NCI-H1694 (cell line): ENCODE measurements at regions not wholly inside any gene's neighbourhood (a gene's known extent, or its start where the extent isn't known, plus 50 kb on each side); places are given as distances from the start of the nearest gene placed in this dataset.
A peak's percentile ranks its signal among the peaks of the same experiment; 100 is the strongest.

Experiments
- DNase-seq: peaks from one replicate; lab custom pipeline; 2025; lab: John Stamatoyannopoulos, UW

DNA sequence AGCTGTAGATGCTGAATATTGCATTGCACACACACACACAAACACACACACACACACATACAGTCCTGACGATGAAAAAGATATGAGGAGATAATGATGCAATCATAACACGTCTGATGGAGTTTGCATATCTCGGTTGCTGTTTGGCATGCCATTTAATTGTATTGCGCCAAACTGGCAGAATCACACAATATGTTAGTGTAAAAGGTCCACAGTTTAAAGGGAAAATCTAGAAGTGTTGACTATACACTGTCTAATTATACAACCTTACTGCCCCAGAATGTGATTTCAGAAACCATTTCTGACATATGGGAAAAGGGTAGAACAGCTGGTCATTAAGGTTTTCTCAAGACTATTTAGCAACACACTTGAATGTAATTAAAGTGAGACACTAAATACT, 123.7 kb upstream of the PROX1 start:
- DNase-seq = peak; percentile 49

DNA sequence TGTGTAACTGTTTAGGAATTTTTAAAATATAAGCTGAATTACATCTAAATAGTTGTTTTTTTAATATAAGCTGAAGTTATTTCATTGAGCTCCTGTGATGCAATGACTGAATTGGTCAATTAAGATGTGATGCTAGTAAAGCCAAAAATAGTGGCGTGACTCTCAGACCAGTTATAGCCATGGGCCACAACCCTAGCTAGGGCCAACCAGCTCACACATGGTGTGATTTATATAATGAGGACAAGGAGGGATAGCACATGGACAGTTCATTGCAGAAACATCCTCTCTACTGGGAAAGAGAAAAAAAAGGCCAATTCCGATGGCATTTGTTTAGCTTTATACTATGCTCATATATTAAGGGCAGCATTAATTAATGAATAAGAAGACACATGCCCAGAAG, 119.3 kb upstream of the PROX1 start:
- no peak for DNase-seq

DNA sequence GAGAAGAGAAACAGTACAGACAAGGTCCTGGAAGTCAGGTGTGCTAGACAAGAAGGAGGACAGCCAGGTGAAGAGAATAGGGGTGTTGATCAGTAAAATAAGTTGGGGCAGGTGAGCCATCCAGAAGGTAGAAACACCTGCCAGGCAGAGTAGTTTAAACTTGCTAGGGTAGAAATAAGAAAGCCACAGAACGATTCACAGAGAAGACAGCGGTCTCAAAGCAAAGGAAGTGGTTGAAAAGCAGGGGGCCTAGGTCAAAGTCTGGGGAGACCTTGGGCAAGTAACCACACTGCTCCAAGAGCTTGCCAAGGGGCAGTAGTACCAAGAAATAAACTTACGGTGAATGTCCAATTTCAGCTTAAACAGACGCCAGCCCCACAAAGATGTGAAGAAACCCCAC, 116.6 kb upstream of the PROX1 start:
- no peak for DNase-seq

DNA sequence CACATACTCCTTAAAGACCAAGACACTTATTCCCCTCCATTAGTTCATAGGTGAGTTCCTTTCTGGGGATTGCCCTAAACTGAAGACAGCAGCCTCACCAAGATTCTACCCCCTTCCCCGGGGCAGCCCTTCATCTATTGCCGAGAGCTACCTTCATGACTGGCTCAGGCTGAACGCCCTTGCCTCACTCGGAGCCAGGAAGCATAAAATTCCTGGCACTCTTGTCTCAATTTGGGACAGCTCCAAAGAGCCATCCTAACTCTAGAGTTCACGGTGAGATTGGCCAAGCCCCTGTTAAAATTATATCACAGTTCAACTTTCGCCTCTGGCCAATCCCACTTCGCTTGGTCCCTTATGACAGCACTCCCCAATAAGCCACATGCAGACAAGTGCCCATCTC, 113.0 kb upstream of the PROX1 start:
- no peak for DNase-seq

DNA sequence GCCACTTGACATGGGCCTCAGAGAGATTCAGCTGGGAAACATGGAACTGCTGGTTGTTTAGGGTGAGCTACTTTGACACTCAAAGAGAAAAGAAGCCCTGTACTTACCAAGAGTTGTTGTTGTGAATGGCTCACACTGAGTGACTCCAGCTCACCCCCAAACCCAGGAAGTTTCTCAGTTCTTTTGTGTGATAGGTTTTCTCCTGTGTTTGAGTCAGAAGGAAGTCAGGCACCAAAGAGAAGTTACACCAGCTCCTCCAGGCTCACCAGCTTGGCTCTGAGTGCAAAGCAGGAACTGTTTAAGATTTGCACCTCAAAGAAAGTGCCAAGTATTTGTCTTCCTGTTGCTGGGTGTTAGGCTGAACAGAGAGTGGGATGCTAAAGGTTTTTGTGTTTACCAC, 111.2 kb upstream of the PROX1 start:
- DNase-seq = no peak

DNA sequence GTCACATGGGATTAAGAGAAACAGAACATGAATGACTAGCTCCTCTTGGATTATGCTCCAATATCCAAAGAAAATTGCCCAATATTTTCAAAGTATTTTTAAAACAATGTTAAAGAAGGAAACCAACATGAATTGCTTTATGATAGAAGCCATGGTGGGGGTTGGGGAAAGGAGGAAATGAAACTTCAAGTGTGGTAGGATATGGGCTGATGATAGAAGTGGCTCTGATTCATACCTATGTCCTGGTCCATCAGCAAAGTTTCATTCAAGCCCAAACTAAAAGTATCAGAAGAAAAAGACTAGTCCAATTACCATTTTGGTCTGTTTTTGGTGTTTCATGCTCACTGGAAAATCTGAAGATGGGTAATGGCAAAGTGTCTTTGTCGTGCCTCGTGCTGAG, 104.2 kb upstream of the PROX1 start:
- DNase-seq = no peak

DNA sequence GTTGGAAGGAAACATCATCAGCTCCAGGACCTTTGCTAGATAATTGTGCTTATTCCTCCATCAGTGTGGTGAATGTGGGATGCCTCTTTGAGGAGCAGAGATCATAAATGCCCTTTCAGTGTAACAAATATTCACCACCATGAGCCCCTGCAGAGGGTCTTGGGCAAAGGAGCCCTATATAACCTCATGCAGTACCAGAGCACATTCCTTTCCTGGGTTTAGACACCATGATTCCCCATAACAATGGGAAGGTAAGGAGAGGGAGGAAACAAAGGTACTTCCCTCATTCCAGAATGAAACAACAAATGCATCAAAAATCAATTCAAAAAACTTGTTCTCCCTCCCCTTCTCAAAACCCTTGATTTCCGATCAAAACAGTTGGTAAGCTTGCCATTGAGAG, 103.4 kb upstream of the PROX1 start:
- DNase-seq = no peak

DNA sequence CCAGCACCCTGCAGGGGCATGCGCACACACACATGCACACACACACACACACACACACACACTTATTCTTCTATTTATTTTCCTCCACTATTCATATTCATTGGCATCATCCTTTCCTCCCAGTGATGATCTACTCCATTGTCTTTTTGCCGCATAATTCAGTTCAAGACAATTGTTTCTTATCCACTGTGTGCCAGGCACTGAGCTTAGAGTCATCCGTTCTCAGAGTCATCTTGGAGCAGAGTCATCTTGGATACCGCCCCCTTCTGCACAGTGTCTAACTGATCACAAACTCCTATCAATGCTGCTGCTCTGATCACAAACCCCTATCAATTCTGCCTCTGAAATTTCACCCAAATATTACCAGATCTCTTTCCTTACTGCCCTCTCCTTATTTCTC, 102.8 kb upstream of the PROX1 start:
- DNase-seq = no peak

DNA sequence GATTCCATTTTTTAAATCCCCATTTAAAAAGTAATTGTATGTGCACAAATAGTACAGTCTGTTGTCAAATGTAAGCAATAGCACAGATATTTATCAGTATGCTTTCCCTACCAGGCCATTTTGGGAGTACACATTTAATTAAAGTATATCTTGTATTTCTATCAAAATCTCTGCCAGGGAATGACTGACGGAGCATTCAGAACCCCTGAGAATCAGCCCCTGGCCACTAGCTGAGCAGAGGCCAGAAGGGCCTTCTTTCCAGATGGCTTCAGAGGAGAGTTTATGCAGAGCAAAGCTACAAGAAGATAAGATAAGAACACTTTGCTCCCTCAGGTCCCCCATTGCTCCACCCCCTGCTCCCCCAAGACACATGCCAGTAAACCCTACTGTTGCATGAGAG, 99.9 kb upstream of the PROX1 start:
- DNase-seq = no peak

DNA sequence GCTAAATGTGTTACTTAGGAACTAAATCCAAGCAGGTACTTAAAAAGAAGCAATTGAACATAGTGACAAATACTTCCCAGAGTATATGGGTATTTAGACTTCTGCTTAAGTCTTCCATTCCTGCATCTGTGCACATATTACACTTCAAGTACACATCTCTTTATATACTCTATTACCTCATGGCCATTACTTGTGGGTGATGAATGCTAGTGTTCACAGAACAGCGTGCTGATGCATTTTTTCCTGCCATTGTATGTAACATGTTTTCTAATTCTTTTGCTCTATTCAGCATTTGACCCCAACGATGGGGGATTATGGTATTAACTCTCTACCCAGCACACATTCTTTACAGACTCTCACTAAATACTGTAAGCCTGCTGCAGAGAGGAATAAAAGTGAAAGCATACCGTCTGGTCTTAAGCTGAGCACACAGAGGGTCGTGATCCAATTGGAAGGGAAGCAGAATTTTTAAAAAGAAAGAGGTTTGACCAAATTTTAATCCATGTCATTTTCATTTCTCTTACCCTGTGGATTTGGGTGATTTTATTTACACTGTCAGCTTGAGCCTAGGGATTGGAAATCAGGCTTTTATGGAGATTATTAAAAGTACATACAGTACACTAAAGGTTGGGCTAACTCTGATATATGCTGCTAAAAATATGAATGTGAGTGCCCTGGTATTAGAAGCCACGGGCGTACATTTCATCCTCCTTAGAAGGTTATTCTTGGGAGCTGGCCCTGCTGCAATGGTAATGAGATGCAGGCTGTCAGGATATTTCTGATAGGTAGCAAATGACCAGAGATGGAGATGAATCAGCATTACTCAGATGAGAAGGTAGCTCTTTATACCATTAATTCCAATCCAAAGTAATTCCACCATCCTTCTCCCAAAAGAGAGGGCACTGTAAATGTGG, 95.5 kb upstream of the PROX1 start:
- no peak for DNase-seq

DNA sequence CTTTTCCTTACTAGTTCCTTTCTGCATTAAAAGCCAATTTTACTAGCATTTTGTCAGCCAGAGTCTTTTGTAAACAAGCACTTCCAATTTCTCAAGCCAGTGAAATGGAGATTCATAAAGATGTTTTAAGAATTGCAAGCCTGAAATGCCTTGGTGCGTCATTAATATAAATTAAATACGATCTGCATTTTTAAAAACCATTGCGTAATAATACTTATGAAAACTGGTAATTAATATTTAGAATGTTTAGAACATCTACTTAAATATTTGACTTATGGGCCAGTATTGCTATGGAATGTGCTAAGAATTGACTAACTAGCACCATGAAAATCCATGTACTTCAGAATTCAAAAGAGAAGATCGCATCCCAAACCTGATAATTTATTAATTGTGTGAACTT, 89.1 kb upstream of the PROX1 start:
- no peak for DNase-seq

DNA sequence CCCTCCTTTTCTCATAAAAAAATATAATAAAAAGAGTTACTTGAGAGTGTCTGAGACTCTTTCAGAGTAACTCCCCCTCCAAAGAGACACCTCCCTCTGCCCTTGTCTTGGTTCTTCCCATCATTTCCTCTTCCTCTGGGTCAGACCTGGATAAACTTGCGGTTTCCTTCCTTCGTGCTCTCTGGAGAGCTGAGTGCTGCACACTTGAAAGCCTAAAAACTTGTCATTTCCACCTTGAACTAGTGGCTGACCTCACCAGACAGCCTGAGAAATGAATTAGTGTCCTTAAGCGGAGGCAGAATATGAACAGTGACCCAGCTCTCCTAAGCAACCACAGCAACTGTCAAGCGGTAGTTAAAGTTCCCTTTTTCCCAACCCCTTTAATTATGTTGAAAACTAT, 88.4 kb upstream of the PROX1 start:
- DNase-seq = no peak

DNA sequence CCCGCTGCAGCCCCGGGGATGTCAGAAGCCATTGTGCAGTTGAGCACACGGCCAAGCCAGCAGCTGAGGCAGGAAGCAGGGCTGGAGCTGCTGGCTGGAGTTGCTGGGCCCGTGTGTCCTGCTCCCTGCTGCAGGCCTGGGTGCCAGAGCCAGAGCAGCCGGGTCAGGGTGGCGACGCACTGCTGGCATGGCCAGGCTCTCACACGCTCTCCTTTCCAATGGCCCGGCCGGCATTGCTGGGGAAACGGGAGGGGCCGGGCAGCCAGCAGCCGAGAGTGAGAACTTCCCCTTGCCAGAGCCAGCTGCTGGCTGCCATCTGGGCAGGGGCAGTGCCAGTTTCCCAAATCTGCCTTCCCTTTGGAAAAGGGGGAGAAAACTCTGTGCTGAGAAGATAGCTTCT, 82.4 kb upstream of the PROX1 start:
- peak; percentile 34 for DNase-seq

DNA sequence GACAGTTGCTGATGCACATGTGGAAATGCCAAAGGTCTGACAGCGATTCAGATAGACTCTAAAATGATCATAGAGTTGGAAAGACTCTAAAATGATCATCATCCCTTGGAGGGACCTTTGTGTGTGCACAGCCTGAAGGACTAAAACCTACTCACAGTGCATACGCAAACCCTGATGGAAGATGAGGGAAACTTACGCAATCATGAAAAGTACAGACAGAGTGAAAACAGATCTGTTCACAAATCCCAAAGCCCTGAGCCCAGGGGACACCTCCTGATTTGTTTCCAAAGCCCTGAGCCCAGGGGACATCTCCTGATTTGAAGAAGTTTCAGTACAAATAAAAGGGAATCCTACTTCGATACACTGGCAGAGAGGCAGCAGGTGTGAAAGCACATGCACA, 79.3 kb upstream of the PROX1 start:
- DNase-seq = no peak

DNA sequence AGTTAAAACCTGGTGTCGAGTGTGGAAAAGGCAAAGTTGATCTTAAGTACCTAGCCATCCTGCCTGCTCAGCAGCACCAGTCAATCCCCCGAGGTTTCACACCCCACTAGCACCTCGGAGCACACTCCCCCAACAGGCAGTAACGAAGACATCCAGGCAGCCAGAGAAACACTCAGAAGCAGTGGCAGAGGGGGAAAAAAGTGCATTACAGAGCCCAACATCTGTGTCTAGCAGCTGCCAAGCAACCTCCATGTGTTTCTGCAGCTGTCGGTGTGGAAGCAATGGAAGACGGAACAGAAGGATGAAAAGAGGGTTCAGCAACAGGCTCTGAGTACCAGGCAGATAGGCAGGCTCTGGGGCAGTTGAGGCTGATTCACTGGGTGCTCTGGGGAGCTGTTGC, 73.4 kb upstream of the PROX1 start:
- DNase-seq = peak; percentile 15

DNA sequence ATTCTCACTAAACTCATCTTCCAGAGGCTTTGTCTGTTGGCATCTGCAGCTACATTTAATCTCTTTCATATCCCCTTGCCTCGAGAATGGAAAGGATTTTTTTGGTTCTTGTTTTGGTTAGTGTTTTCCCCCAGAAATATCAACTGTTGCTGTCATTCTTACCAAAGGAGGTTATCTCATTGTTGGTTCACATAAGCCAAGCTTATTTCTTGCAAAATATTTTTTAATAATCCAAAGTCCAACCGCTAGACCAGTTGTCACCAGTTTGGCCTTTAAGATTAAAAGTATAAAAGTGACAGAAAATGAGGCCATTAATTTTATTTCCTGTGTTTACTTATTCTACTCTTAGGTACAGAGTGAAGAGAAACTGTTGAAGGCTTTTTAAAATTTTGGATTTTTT, 66.5 kb upstream of the PROX1 start:
- DNase-seq = no peak

DNA sequence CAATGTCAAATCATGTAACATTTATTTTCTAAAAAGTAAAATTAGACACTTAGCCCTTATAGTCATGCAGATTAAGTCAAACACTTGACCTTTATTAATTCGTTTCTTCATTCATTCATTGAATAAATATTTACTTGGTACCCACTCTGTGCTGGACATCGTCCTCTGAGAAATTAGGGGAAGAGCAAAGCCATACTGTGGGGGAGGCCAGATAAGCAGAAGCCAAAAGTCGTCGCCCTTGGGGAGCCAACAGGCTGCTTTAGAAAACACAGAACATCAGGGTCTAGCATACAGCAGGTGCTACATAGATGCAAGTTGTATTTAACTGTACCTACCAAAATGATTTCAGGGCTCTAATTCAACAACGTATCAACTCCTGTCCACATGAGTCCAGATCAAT, 66.1 kb upstream of the PROX1 start:
- no peak for DNase-seq

DNA sequence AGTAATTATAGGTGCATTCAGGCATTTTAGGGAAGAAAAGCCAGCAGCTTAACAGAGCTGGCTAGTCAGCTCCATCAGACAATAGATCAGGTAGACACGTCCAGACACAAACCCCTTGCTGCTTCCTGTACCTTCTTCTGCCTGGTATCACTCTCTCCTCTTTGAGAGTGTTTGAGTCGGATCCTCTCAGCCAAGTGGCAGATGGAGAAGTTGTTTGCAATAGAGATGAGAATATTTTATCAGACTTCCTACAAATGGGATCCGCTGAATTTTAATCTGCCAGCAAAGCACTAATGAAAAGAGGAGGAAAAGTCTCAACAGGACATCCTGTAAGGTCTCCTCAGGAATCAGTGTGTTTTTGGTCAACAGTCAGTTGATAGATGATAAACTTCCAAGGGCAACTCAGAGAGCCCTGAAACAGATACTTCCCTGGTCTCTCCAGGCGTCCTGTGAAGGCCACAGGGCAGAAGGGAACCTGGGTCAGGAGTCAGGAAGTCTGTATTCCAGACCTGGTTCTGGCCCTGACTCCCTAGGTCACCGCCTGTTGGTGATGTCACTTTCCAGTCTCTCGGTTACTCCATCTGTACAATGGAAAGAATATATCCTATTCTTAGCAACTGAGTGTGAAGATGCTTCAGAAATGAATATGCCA, 62.1 kb upstream of the PROX1 start:
- no peak for DNase-seq

DNA sequence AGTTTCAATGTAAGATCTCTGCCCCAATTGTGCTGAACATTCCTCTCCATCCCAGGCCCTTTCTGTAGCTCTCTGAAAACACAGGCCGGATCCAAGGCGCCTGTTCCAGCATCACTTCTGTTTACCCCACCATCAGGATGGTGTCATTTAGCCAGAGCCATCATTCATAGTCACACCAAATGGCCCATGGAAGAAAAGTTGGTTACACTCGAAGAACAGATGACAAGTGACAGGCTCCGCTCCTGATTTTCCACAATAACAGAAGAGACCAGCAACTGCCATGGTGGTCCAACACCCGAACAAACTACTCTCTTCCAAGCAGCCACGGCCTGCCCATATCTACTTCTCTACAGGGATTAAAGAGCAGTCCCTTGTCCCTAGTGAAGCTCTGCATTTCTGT, 59.9 kb upstream of the PROX1 start:
- no peak for DNase-seq

DNA sequence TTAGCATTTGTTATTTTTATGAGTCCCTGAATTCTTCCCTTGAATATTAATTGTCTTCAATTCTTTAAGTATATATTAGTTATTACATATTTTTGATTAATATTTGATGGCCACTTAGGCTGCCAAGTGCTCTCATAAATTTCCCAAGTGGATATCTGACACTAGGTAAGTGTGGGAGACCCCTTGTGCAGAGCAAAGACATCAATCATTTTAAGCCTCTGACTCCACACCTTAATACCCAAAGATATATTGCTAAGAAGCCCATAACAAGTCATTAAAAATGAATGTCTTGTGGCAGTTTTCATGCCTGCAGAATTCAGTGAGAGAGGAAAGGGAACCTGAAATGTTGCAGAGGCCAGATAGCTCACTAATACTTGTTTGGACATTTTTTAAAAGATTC, 58.4 kb upstream of the PROX1 start:
- no peak for DNase-seq

DNA sequence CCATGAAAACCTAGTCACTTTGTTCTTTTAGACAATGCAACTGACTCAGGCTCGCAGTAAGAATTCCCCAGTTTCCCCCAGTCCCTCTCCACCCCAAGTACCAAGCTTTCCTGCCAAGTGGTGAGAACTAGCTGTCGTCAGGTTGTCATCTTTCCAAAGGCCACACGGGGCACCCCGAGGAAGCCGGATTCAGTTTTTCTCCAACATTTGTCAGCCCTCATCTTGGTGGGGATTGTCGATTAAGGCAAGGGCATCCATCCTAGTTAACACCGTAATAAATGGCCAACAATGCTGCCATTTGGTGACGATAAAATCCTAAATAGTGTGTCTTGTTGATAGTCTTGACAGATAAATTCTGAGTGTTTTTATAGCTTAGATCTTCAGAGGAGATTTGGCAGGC, 55.9 kb upstream of the PROX1 start:
- DNase-seq = peak; percentile 3

DNA sequence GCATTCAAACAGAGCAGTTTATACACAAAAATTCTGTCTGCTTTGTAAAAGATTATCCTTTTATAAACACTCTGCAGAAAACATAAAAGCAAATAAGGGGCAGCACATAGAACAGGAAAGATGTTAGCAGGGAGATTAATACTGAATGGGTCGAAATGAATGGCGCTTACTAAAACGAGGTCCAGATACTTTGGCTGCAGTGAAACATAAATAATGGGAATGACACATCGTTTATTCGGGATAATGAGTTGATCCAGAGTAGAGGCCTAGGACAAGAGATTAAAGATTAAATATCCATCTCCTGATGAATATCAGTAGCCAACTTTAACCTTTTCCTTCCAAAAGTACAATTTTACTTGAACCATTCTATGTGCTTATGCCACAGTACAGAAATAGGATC, 54.4 kb upstream of the PROX1 start:
- DNase-seq = no peak

DNA sequence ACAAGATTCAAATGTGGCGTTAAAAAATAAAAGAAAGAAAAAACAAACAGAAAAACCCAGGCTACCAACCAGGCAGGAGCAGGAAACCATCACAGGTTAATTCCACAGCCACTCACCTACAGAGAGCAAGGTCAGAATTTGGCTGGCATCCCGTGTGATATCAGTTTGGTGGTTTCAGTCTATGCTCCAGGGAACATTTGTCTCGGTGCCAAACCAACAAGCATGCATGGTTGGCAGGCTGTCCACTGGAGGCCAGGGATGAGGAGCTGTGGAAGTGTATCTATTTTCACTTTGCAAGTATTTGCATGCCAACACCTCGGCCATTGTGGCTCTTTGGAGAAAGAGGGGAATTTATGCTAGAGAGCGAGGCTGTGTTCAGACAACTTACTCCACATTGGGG, 53.1 kb upstream of the PROX1 start:
- DNase-seq = no peak

DNA sequence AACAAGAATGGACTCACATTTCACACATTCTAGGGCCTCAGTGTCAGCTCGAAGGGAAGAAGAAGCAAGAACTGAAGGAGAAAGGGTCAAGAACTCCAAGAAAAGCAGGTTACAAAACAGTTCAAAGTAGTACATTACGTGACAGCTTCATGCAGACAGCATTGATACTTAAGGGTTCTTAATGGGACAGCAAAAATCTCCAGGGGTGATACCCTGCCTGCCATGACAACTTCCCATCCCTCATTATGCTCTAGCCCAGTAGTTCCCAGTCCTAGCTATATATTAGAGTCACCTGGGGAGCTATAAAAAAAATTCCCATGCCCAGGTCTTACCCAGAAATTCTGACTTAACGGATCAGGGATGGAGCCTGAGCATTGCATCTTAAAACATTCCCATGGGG, 51.2 kb upstream of the PROX1 start:
- no peak for DNase-seq
